Panc1 (cell line): ENCODE measurements at regions not wholly inside any gene's neighbourhood (a gene's known extent, or its start where the extent isn't known, plus 50 kb on each side); places are given as distances from the start of the nearest gene placed in this dataset.

Experiments
- ATAC-seq: fragments of 200-7000 bp; cut with Tn5 transposase; 2 replicates; pipeline ENCODE4 v1.9.1; 2020; ENCODE audit warnings: mild to moderate bottlenecking, moderate library complexity
- BruUV-seq: library from RNA; stranded (reverse); fragments of 400-500 nt; replicated peaks from 2 replicates; lab custom pipeline; 2021; lab: Mats Ljungman, UMichigan
- CTCF ChIA-PET: fragments of 300-600 bp; sonication (Branson Sonifier 250); formaldehyde crosslinking; loops from one replicate; lab custom pipeline; 2022; ENCODE audit warnings: antibody characterized with exemption; lab: Charles Lee
- POLR2A ChIA-PET: fragments of 300-600 bp; sonication (Branson Sonifier 250); formaldehyde crosslinking; loops from one replicate; lab custom pipeline; 2022; ENCODE audit warnings: antibody characterized with exemption; lab: Charles Lee
- DNase-seq: peaks from one replicate; pipeline ENCODE4 v3.0.0-alpha.2; 2010; ENCODE audit warnings: low read depth, low spot score
- H3K27ac ChIP-seq: 2 replicates; pipeline ENCODE4 v1.5.1; 2011; ENCODE audit warnings: mild to moderate bottlenecking, low read length, inconsistent platforms
- H3K27me3 ChIP-seq: fragments of 200-500 bp; sonication (Bioruptor generic); 2 replicates; pipeline ENCODE4 v1.6.0; 2014; ENCODE audit warnings: low read length, inconsistent platforms; ENCODE audit not compliant: control insufficient read depth, insufficient read depth
- H3K36me3 ChIP-seq: fragments of 200-500 bp; sonication (Bioruptor generic); 2 replicates; pipeline ENCODE4 v1.5.1; 2014; ENCODE audit warnings: inconsistent platforms, mild to moderate bottlenecking, low read length, moderate library complexity; ENCODE audit not compliant: control insufficient read depth, insufficient read depth
- H3K4me1 ChIP-seq: 2 replicates; pipeline ENCODE4 v1.5.1; 2011; ENCODE audit warnings: inconsistent platforms, mild to moderate bottlenecking, low read length, moderate library complexity; ENCODE audit not compliant: control insufficient read depth, insufficient read depth
- H3K4me3 ChIP-seq, 2 experiments: 2 replicates each; pipeline ENCODE4 v1.5.1; 2011 to 2012; ENCODE audit warnings: low read depth in 2 of 2, low read length in 2 of 2, mild to moderate bottlenecking in 2 of 2, inconsistent platforms in 1 of 2, moderate library complexity in 1 of 2
- H3K9me3 ChIP-seq: fragments of 200-500 bp; sonication (Bioruptor generic); 2 replicates; pipeline ENCODE4 v1.5.1; 2014; ENCODE audit warnings: low read depth, mild to moderate bottlenecking, inconsistent platforms, low read length, moderate library complexity; ENCODE audit not compliant: control insufficient read depth, insufficient read depth
- POLR2AphosphoS5 ChIP-seq: IDR thresholded peaks from 2 replicates; pipeline ENCODE4 v1.6.1; 2012; ENCODE audit warnings: mild to moderate bottlenecking, low read depth, low read length, moderate library complexity
- SIN3A ChIP-seq: IDR thresholded peaks from 2 replicates; pipeline ENCODE4 v1.6.1; 2012; ENCODE audit warnings: low read depth, mild to moderate bottlenecking, low read length, moderate library complexity, borderline replicate concordance; ENCODE audit not compliant: insufficient read depth
- TCF7L2 ChIP-seq: IDR thresholded peaks from 2 replicates; pipeline ENCODE4 v1.6.1; 2011; ENCODE audit warnings: mild to moderate bottlenecking, low read depth, low read length, inconsistent platforms
- in situ Hi-C: cut with HindIII; loops from 2 replicates; pipeline ENCODE4 v1.10.0; 2016; ENCODE audit warnings: low sequenced_read_pairs, low pct_unique_long_range_greater_than_20kb
- intact Hi-C: fragments of 100-400 bp; cut with micrococcal nuclease; formaldehyde crosslinking; loops from one replicate; pipeline ENCODE4 v1.10.0; 2022; ENCODE audit not compliant: unreplicated experiment
- TF ChIP-seq, protein P1 (sequence below): fragments of 450-650 bp; IDR thresholded peaks from 2 replicates; pipeline ENCODE4 v1.5.1; 2017; ENCODE audit warnings: mild to moderate bottlenecking
- TF ChIP-seq, protein P2 (sequence below), 2 experiments: IDR thresholded peaks; 2 replicates each; pipeline ENCODE4 v1.6.1; 2011 to 2012; ENCODE audit warnings: low read depth in 2 of 2, control low read depth in 1 of 2, low read length in 1 of 2, mild to moderate bottlenecking in 1 of 2, moderate library complexity in 1 of 2; ENCODE audit not compliant: insufficient read depth in 1 of 2

- no peak overlapping the region for H3K4me3 ChIP-seq
- BruUV-seq = no TSS peak
- CTCF ChIA-PET = no interaction called here
- H3K27me3 ChIP-seq = no peaks in the 10 kb centered on the region
- TF ChIP-seq SIN3A = no peak
- TF ChIP-seq, protein P1, sequence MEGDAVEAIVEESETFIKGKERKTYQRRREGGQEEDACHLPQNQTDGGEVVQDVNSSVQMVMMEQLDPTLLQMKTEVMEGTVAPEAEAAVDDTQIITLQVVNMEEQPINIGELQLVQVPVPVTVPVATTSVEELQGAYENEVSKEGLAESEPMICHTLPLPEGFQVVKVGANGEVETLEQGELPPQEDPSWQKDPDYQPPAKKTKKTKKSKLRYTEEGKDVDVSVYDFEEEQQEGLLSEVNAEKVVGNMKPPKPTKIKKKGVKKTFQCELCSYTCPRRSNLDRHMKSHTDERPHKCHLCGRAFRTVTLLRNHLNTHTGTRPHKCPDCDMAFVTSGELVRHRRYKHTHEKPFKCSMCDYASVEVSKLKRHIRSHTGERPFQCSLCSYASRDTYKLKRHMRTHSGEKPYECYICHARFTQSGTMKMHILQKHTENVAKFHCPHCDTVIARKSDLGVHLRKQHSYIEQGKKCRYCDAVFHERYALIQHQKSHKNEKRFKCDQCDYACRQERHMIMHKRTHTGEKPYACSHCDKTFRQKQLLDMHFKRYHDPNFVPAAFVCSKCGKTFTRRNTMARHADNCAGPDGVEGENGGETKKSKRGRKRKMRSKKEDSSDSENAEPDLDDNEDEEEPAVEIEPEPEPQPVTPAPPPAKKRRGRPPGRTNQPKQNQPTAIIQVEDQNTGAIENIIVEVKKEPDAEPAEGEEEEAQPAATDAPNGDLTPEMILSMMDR = no peak
- TF ChIP-seq POLR2AphosphoS5 = no peak
- TF ChIP-seq TCF7L2 = no peak
- TF ChIP-seq, protein P2, sequence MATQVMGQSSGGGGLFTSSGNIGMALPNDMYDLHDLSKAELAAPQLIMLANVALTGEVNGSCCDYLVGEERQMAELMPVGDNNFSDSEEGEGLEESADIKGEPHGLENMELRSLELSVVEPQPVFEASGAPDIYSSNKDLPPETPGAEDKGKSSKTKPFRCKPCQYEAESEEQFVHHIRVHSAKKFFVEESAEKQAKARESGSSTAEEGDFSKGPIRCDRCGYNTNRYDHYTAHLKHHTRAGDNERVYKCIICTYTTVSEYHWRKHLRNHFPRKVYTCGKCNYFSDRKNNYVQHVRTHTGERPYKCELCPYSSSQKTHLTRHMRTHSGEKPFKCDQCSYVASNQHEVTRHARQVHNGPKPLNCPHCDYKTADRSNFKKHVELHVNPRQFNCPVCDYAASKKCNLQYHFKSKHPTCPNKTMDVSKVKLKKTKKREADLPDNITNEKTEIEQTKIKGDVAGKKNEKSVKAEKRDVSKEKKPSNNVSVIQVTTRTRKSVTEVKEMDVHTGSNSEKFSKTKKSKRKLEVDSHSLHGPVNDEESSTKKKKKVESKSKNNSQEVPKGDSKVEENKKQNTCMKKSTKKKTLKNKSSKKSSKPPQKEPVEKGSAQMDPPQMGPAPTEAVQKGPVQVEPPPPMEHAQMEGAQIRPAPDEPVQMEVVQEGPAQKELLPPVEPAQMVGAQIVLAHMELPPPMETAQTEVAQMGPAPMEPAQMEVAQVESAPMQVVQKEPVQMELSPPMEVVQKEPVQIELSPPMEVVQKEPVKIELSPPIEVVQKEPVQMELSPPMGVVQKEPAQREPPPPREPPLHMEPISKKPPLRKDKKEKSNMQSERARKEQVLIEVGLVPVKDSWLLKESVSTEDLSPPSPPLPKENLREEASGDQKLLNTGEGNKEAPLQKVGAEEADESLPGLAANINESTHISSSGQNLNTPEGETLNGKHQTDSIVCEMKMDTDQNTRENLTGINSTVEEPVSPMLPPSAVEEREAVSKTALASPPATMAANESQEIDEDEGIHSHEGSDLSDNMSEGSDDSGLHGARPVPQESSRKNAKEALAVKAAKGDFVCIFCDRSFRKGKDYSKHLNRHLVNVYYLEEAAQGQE (IDR thresholded peaks at IDR 0.05; ENCODE audit: insufficient read depth in 1 of 2, low read depth in 2 of 2, low read length in 1 of 2) = no peak
- H3K4me1 ChIP-seq = no peaks in the 10 kb centered on the region
- intact Hi-C loops = no loop called here
- H3K9me3 ChIP-seq = peaks cover 9% of the 10 kb centered on the region; the same call in 1 of the 2 replicates
- in situ Hi-C loops = no loop called here
- H3K27ac ChIP-seq = no peak overlapping the region
- no peaks in the 10 kb centered on the region for H3K36me3 ChIP-seq
- DNase-seq (no peak), ATAC-seq (no peak)
- POLR2A ChIA-PET = no interaction called here
These were observed 307.0 kb downstream of the C6orf118 start for GRCh38 chr6:165002358-165002757.

- POLR2A ChIA-PET = no interaction called here
- DNase-seq = no peak
- CTCF ChIA-PET = no interaction called here
- no peak for ATAC-seq
- TF ChIP-seq SIN3A (no peak), TCF7L2 (no peak), POLR2AphosphoS5 (no peak)
- TF ChIP-seq, protein P2 (IDR thresholded peaks at IDR 0.05; ENCODE audit: insufficient read depth in 1 of 2, low read depth in 2 of 2, low read length in 1 of 2) = no peak
- TF ChIP-seq, protein P1 = no peak
- intact Hi-C loops = no loop called here
- no TSS peak for BruUV-seq
- Histone ChIP-seq H3K27me3 (no peaks in the 10 kb centered on the region), H3K36me3 (no peaks in the 10 kb centered on the region), H3K9me3 (peaks cover 9% of the 10 kb centered on the region; the same call in 1 of the 2 replicates), H3K27ac (no peak overlapping the region), H3K4me1 (no peaks in the 10 kb centered on the region), H3K4me3 (no peak overlapping the region)
- in situ Hi-C loops = no loop called here
These were observed 307.8 kb downstream of the C6orf118 start for GRCh38 chr6:165001502-165002157.
